HG02884 (cell line): ENCODE measurements at regions not wholly inside any gene's neighbourhood (a gene's known extent, or its start where the extent isn't known, plus 50 kb on each side); places are given as distances from the start of the nearest gene placed in this dataset.

Experiments used
- ATAC-seq: cut with Tn5 transposase; IDR thresholded peaks from one replicate; pipeline ENCODE4 v1.9.1; 2021; ENCODE audit warnings: mild to moderate bottlenecking, moderate library complexity; ENCODE audit not compliant: unreplicated experiment

GRCh38 chr18:78627551-78628346, 351.9 kb upstream of the SALL3 start:
- no peak for ATAC-seq

- ATAC-seq, result no peak
These were observed 350.2 kb upstream of the SALL3 start for GRCh38 chr18:78629426-78629825.

- no peak for ATAC-seq
These were observed 349.3 kb upstream of the SALL3 start for GRCh38 chr18:78630356-78630755.

- ATAC-seq, result no peak
These were observed 348.6 kb upstream of the SALL3 start for GRCh38 chr18:78630981-78631510.

- ATAC-seq, result no peak
These were observed 347.5 kb upstream of the SALL3 start for GRCh38 chr18:78632111-78632541.

- no peak for ATAC-seq
These were observed 345.4 kb upstream of the SALL3 start for GRCh38 chr18:78634061-78634696.

- ATAC-seq, result no peak
These were observed 344.4 kb upstream of the SALL3 start for GRCh38 chr18:78635093-78635800.

GRCh38 chr18:78636260-78636659, 343.4 kb upstream of the SALL3 start:
- no peak for ATAC-seq

GRCh38 chr18:78637442-78638402, 341.9 kb upstream of the SALL3 start:
- ATAC-seq, result no peak

- no peak for ATAC-seq
These were observed 340.3 kb upstream of the SALL3 start for GRCh38 chr18:78639006-78639950.

GRCh38 chr18:78640246-78640995, 339.2 kb upstream of the SALL3 start:
- ATAC-seq, result no peak

GRCh38 chr18:78641689-78642231, 337.9 kb upstream of the SALL3 start:
- no peak for ATAC-seq

- peak; percentile 49 for ATAC-seq
These were observed 337.2 kb upstream of the SALL3 start for GRCh38 chr18:78642296-78642951.

- ATAC-seq, result peak; percentile 74
These were observed 336.6 kb upstream of the SALL3 start for GRCh38 chr18:78643004-78643403.

- no peak for ATAC-seq
These were observed 335.6 kb upstream of the SALL3 start for GRCh38 chr18:78643981-78644380.

- no peak for ATAC-seq
These were observed 334.4 kb upstream of the SALL3 start for GRCh38 chr18:78645216-78645615.

- no peak for ATAC-seq
These were observed 332.6 kb upstream of the SALL3 start for GRCh38 chr18:78647018-78647417.

- ATAC-seq, result no peak
These were observed 330.2 kb upstream of the SALL3 start for GRCh38 chr18:78649421-78649820.
